IPS DF 4.7 (cell line): ENCODE measurements at regions not wholly inside any gene's neighbourhood (a gene's known extent, or its start where the extent isn't known, plus 50 kb on each side); places are given as distances from the start of the nearest gene placed in this dataset.

Source experiments
- DNase-seq: peaks from one replicate; pipeline ENCODE4 v3.0.0-alpha.2; 2013; ENCODE audit warnings: low spot score; ENCODE audit errors: extremely low read depth

DNA sequence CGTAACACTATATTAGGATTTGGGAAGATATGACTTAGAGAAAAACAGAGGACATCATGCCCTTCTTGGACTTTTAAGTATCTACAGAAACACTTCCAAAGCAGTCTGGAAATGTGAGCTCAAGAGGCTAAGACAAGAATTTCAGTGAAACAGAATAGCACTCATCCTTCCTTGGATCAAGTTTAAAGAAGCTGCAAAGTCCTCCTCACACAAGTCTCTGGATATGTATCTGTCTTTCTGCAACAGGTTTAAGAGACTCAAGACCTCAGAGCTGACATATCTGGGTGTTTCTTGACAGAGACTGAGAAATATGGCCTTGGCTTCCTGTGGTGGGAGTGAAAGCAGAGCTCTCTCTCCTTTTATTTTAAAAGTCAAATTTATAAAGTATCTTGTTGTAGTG is 82.5 kb upstream of the GIMD1 start:
- no peak for DNase-seq

GRCh38 chr4:106450249-106450648 is 81.7 kb upstream of the GIMD1 start:
- no peak for DNase-seq

GRCh38 chr4:106444557-106444956 is 76.0 kb upstream of the GIMD1 start:
- no peak for DNase-seq

- no peak for DNase-seq
Measured at GRCh38 chr4:106430797-106431196, 62.2 kb upstream of the GIMD1 start.

GRCh38 chr4:106429885-106430284 is 61.3 kb upstream of the GIMD1 start:
- DNase-seq: no peak

GRCh38 chr4:106426069-106426468 is 57.5 kb upstream of the GIMD1 start:
- DNase-seq: no peak

DNA sequence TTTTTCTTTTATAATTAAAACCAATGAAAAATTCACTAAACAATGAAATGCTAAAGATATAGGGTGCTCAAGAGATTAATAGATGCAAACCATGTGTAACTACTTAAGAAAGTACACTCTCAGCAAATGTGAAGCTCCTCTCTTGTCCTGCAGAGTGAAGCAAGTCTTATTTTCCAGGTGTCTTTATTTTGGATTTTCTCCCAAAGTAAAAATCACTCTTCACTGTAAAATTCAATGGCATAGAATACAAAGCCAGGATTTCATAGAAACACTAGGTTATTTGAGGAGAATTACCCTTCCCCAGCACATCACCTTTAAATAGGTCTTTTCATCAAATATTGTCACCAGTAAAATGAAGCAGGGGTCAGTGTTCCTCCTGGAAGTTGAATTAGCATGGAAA is 57.0 kb upstream of the GIMD1 start:
- DNase-seq: no peak

GRCh38 chr4:106424426-106424825 is 55.8 kb upstream of the GIMD1 start:
- no peak for DNase-seq

DNA sequence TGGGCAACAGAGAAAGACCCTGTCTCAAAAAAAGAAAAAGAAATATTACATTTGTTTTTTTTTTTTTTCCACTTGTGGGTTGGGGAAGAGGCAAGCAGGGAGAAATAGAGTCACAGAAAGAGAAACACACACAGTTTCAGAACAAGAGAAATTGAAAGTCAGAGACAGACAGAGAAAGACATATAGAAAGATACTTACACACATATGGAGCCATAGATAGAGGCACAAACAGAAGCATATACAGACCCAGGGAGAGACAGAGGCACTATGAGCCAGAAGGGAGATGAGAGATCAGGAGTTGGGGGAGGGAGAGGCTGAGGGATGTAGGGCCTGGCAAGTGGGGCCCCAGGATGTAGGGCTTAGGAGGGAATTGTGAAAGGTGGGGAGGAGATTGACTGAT is 55.2 kb upstream of the GIMD1 start:
- no peak for DNase-seq

- DNase-seq: no peak
Measured at GRCh38 chr4:106422766-106423165, 54.2 kb upstream of the GIMD1 start.

DNA sequence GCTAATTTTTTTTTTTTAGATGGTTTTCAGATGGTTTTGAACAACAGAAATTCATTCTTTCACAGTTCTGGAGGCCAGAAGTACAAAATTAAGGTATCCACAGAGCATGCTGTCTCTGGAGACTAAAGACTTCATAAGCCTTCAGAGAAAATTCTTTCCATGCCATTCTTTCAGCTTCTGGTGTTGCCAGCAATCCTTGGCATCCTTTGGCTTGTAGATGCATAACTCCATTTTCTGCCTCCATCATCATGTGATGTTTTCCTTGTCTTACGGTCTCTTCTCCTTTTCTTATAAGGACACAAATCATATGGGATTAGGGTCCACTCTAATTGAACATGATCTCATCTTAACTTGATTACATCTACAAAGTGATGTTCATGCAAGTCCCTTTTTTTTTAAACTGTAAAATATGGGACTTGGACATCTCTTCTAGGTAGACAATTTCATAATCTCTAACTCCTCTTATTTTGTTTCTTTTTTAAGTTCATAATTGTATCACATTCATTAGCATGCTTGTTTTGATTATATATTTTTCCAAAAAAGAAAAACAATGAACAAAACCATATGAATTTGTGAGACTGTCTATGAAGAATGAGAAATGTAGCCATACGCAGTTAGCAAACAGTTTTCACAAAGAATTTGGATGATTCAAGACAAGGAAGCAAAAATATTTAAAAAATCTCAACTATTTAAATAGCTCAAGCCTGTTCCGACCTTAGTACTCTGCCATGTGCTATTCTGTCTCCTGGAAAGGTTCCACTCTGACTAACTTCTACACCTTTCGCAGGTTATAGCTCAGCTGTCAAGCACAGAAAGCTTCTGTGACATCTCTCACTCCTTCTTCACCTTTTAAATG is 53.1 kb upstream of the GIMD1 start:
- no peak for DNase-seq

DNA sequence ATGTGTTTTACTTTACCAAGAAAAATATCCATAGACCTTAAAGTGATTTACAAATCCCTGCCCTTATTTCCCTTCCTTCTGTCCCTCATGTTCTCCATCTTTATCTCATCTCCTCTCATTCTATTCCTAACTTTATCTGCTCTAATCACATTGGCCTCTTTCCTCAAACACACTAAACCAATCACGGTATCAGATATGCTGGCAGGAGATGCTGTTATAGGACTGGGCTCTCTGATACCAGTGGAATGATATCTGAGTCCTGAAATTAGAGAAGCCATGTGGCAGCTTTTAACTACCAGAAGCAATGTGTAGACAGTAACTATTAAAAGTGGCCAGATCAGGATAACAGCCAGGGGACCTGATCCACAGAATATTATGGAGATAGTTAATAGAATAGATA is 49.9 kb upstream of the GIMD1 start:
- DNase-seq: no peak
